ENCODE measurements at regions not wholly inside any gene's neighbourhood (a gene's known extent, or its start where the extent isn't known, plus 50 kb on each side); places are given as distances from the start of the nearest gene placed in this dataset.

GRCh38 chr22:47463220-47463619 lies 700.8 kb downstream of the TBC1D22A start:
- TF ChIP-seq POLR2AphosphoS5 (IDR thresholded peaks at IDR 0.05; ENCODE audit: low read depth, low read length) = no peak
- no peak for TF ChIP-seq PAX5 (IDR thresholded peaks at IDR 0.05; ENCODE audit: insufficient read depth, low read length, severe bottlenecking)
- no peak for TF ChIP-seq POLR2A (IDR thresholded peaks at IDR 0.05; ENCODE audit: low read depth, low read length)

All from GM12891 (cell line).